HEK293 (cell line): ENCODE measurements at regions not wholly inside any gene's neighbourhood (a gene's known extent, or its start where the extent isn't known, plus 50 kb on each side); places are given as distances from the start of the nearest gene placed in this dataset.

Experiments used
- GLI2 ChIP-seq: fragments of 450-650 bp; formaldehyde crosslinking; IDR thresholded peaks from 2 replicates; pipeline ENCODE4; 2017; ENCODE audit warnings: missing biosample characterization, missing genetic modification characterization, low read depth, borderline replicate concordance
- HIC1 ChIP-seq: fragments of 450-650 bp; formaldehyde crosslinking; IDR thresholded peaks from 2 replicates; pipeline ENCODE4 v1.5.1; 2016; ENCODE audit warnings: missing biosample characterization, missing genetic modification characterization
- HOXD13 ChIP-seq: sonication (generic); formaldehyde crosslinking; IDR thresholded peaks from 2 replicates; pipeline ENCODE4 v1.8.0; 2022; ENCODE audit warnings: missing genetic modification reagents, borderline replicate concordance
- INSM2 ChIP-seq: fragments of 450-650 bp; formaldehyde crosslinking; IDR thresholded peaks from 2 replicates; pipeline ENCODE4 v1.5.1; 2016; ENCODE audit warnings: missing biosample characterization, missing genetic modification characterization
- KLF10 ChIP-seq: fragments of 450-650 bp; IDR thresholded peaks from 2 replicates; pipeline ENCODE4 v1.5.1; 2018; ENCODE audit warnings: missing biosample characterization, mild to moderate bottlenecking, missing genetic modification characterization
- MZF1 ChIP-seq: fragments of 450-650 bp; formaldehyde crosslinking; IDR thresholded peaks from 2 replicates; pipeline ENCODE4 v1.5.1; 2017; ENCODE audit warnings: missing biosample characterization, missing genetic modification characterization, borderline replicate concordance
- PRDM1 ChIP-seq: fragments of 450-650 bp; formaldehyde crosslinking; IDR thresholded peaks from 2 replicates; pipeline ENCODE4; 2016; ENCODE audit warnings: missing biosample characterization, missing genetic modification characterization
- PRDM4 ChIP-seq: fragments of 450-650 bp; formaldehyde crosslinking; IDR thresholded peaks from 2 replicates; pipeline ENCODE4 v1.5.1; 2017; ENCODE audit warnings: missing biosample characterization, missing genetic modification characterization
- ZEB2 ChIP-seq: fragments of 450-650 bp; formaldehyde crosslinking; IDR thresholded peaks from 2 replicates; pipeline ENCODE4 v1.5.1; 2016; ENCODE audit warnings: missing biosample characterization, missing genetic modification characterization
- ZFP3 ChIP-seq: fragments of 450-650 bp; formaldehyde crosslinking; IDR thresholded peaks from 2 replicates; pipeline ENCODE4 v1.5.1; 2016; ENCODE audit warnings: low read depth, missing biosample characterization, missing genetic modification characterization
- ZFP41 ChIP-seq: fragments of 450-650 bp; formaldehyde crosslinking; IDR thresholded peaks from 2 replicates; pipeline ENCODE4 v1.5.1; 2016; ENCODE audit warnings: missing biosample characterization, missing genetic modification characterization, borderline replicate concordance
- ZNF146 ChIP-seq: fragments of 450-650 bp; formaldehyde crosslinking; IDR thresholded peaks from 2 replicates; pipeline ENCODE4 v1.5.1; 2016; ENCODE audit warnings: missing biosample characterization, missing genetic modification characterization
- ZNF211 ChIP-seq: fragments of 450-650 bp; formaldehyde crosslinking; IDR thresholded peaks from 2 replicates; pipeline ENCODE4 v1.5.1; 2016; ENCODE audit warnings: low read depth, missing biosample characterization, missing genetic modification characterization
- ZNF223 ChIP-seq: fragments of 450-650 bp; formaldehyde crosslinking; IDR thresholded peaks from 2 replicates; pipeline ENCODE4 v1.5.1; 2016; ENCODE audit warnings: missing biosample characterization, missing genetic modification characterization
- ZNF23 ChIP-seq: fragments of 450-650 bp; formaldehyde crosslinking; IDR thresholded peaks from 2 replicates; pipeline ENCODE4 v1.5.1; 2016; ENCODE audit warnings: missing biosample characterization, missing genetic modification characterization, borderline replicate concordance
- ZNF24 ChIP-seq: fragments of 450-650 bp; formaldehyde crosslinking; IDR thresholded peaks from 2 replicates; pipeline ENCODE4 v1.5.1; 2016; ENCODE audit warnings: missing biosample characterization, missing genetic modification characterization
- ZNF404 ChIP-seq: fragments of 450-650 bp; formaldehyde crosslinking; IDR thresholded peaks from 2 replicates; pipeline ENCODE4 v1.5.1; 2017; ENCODE audit warnings: missing biosample characterization, missing genetic modification characterization
- ZNF423 ChIP-seq: fragments of 450-650 bp; formaldehyde crosslinking; IDR thresholded peaks from 2 replicates; pipeline ENCODE4 v1.5.1; 2016; ENCODE audit warnings: missing biosample characterization, missing genetic modification characterization
- ZNF514 ChIP-seq: fragments of 450-650 bp; formaldehyde crosslinking; IDR thresholded peaks from 2 replicates; pipeline ENCODE4 v1.5.1; 2016; ENCODE audit warnings: missing biosample characterization, missing genetic modification characterization
- ZNF529 ChIP-seq: fragments of 450-650 bp; formaldehyde crosslinking; IDR thresholded peaks from 2 replicates; pipeline ENCODE4 v1.5.1; 2017; ENCODE audit warnings: missing genetic modification characterization, missing biosample characterization; ENCODE audit not compliant: insufficient replicate concordance
- ZNF530 ChIP-seq: fragments of 450-650 bp; formaldehyde crosslinking; IDR thresholded peaks from 2 replicates; pipeline ENCODE4 v1.5.1; 2016; ENCODE audit warnings: low read depth, missing biosample characterization, missing genetic modification characterization
- ZNF548 ChIP-seq: fragments of 450-650 bp; formaldehyde crosslinking; IDR thresholded peaks from 2 replicates; pipeline ENCODE4 v1.5.1; 2016; ENCODE audit warnings: missing biosample characterization, missing genetic modification characterization
- ZNF624 ChIP-seq: fragments of 450-650 bp; formaldehyde crosslinking; IDR thresholded peaks from 2 replicates; pipeline ENCODE4 v1.5.1; 2017; ENCODE audit warnings: missing biosample characterization, missing genetic modification characterization
- ZNF639 ChIP-seq: fragments of 450-650 bp; formaldehyde crosslinking; IDR thresholded peaks from 2 replicates; pipeline ENCODE4 v1.5.1; 2016; ENCODE audit warnings: missing biosample characterization, missing genetic modification characterization
- ZNF664 ChIP-seq: fragments of 450-650 bp; formaldehyde crosslinking; IDR thresholded peaks from 2 replicates; pipeline ENCODE4 v1.5.1; 2016; ENCODE audit warnings: missing biosample characterization, missing genetic modification characterization
- ZNF701 ChIP-seq: fragments of 450-650 bp; formaldehyde crosslinking; IDR thresholded peaks from 2 replicates; pipeline ENCODE4 v1.5.1; 2016; ENCODE audit warnings: missing biosample characterization, missing genetic modification characterization
- ZNF704 ChIP-seq: fragments of 450-650 bp; formaldehyde crosslinking; IDR thresholded peaks from 2 replicates; pipeline ENCODE4 v1.5.1; 2016; ENCODE audit warnings: missing biosample characterization, missing genetic modification characterization
- ZNF747 ChIP-seq: fragments of 450-650 bp; formaldehyde crosslinking; IDR thresholded peaks from 2 replicates; pipeline ENCODE4 v1.5.1; 2016; ENCODE audit warnings: missing biosample characterization, missing genetic modification characterization
- ZNF792 ChIP-seq: fragments of 450-650 bp; formaldehyde crosslinking; IDR thresholded peaks from 2 replicates; pipeline ENCODE4 v1.5.1; 2016; ENCODE audit warnings: missing biosample characterization, missing genetic modification characterization
- ZSCAN23 ChIP-seq: fragments of 450-650 bp; formaldehyde crosslinking; IDR thresholded peaks from 2 replicates; pipeline ENCODE4 v1.5.1; 2016; ENCODE audit warnings: missing biosample characterization, missing genetic modification characterization

GRCh38 chr4:26083987-26084386 is 170.0 kb downstream of the SMIM20 start (continued):
- TF ChIP-seq INSM2 (tag by site-specific recombination) (peak; percentile 76), ZNF404 (tag by site-specific recombination) (no peak), ZNF423 (tag by site-specific recombination) (no peak), KLF10 (tag by site-specific recombination) (peak; percentile 41; the same call in 1 of the 2 replicates), ZNF664 (no peak), MZF1 (tag by site-specific recombination) (no peak), ZEB2 (peak; percentile 52), ZNF24 (tag by site-specific recombination) (peak; percentile 86), ZFP41 (tag by site-specific recombination) (no peak), PRDM4 (tag by site-specific recombination) (peak; percentile 54; the same call in 1 of the 2 replicates), ZNF701 (tag by site-specific recombination) (no peak), ZNF548 (no peak), ZNF223 (tag by site-specific recombination) (no peak), GLI2 (peak; percentile 76; the same call in 1 of the 2 replicates), ZNF211 (tag by site-specific recombination) (no peak), HIC1 (tag by site-specific recombination) (peak; percentile 72), ZNF23 (tag by site-specific recombination) (no peak), ZNF792 (tag by site-specific recombination) (no peak), HOXD13 (0 out of 2 replicates have a peak, but pooled peaks have one; percentile 53), ZFP3 (tag by site-specific recombination) (no peak), ZNF704 (tag by site-specific recombination) (no peak), ZNF146 (tag by site-specific recombination) (no peak), ZNF639 (0 out of 2 replicates have a peak, but pooled peaks have one; percentile 30), ZNF514 (tag by site-specific recombination) (no peak), ZNF624 (tag by site-specific recombination) (no peak), ZSCAN23 (tag by site-specific recombination) (no peak), PRDM1 (tag by site-specific recombination) (0 out of 2 replicates have a peak, but pooled peaks have one; percentile 5), ZNF747 (no peak), ZNF529 (no peak), ZNF530 (tag by site-specific recombination) (no peak)
